Right renal cortex interstitium (tissue), 3 donors: ENCODE measurements at regions not wholly inside any gene's neighbourhood (a gene's known extent, or its start where the extent isn't known, plus 50 kb on each side); places are given as distances from the start of the nearest gene placed in this dataset.

Experiments
- DNase-seq, 3 donors: peaks; one replicate each; pipeline ENCODE4 v3.0.0-alpha.2; 2013; ENCODE audit warnings: low read depth in 3 of 3, low spot score in 2 of 3

DNA sequence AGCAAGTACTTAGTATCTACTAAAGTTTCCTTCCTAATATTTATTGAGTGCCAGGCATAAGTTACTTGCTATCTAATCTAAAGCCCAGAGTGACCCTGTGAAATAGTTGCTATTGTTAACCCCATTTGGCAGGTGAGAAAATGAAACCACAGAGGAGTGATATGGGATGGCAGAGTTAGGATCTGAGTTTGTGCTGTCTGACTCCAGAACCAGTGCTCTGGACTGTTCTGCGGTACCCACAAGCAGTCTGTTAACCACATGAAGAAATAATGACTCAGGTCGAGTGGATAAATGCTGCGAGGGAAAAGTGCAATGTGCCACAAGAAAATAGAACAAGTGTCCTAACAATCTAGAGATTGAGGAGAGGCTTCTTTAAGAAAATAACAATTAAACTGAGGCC lies 60.7 kb upstream of the GZMB start:
- no peak for DNase-seq

DNA sequence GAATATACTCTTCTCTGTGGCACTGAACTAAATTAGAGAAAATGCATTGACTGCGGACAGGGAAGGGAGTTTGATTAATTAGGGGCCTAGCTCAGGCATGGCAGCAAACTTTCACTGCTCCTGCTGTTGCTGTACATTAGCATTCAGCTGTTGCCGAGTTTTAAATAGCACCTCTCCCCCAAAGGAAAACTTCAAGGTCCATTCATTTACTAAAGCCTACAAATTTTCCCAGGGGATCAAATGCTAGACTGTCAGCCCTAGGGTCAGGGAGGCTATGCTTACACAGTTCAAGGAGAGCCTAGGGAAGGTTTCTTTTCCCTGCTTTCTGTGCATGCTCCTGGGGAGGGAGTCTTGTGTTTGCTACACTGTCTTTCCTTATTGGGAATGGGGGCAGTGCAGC lies 60.0 kb upstream of the GZMB start:
- no peak for DNase-seq

DNA sequence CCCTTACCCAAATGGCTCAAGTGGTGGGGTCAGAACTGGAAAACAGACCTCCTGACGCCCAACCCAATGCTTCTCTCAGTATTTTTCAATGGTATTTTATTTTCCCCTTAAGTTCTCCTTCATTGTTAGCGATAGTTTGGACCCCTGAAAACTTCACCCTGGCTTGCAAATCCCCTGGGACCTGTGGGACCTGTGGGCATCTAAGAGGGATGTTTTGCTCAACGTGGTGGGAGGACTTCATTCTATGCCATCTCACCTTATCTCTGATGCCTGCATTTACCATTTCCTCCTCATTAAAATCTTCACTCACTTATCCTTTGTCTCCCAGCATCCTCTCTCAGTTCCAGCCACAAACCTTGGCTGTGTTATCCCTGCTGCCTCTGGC lies 59.4 kb upstream of the GZMB start:
- no peak for DNase-seq

DNA sequence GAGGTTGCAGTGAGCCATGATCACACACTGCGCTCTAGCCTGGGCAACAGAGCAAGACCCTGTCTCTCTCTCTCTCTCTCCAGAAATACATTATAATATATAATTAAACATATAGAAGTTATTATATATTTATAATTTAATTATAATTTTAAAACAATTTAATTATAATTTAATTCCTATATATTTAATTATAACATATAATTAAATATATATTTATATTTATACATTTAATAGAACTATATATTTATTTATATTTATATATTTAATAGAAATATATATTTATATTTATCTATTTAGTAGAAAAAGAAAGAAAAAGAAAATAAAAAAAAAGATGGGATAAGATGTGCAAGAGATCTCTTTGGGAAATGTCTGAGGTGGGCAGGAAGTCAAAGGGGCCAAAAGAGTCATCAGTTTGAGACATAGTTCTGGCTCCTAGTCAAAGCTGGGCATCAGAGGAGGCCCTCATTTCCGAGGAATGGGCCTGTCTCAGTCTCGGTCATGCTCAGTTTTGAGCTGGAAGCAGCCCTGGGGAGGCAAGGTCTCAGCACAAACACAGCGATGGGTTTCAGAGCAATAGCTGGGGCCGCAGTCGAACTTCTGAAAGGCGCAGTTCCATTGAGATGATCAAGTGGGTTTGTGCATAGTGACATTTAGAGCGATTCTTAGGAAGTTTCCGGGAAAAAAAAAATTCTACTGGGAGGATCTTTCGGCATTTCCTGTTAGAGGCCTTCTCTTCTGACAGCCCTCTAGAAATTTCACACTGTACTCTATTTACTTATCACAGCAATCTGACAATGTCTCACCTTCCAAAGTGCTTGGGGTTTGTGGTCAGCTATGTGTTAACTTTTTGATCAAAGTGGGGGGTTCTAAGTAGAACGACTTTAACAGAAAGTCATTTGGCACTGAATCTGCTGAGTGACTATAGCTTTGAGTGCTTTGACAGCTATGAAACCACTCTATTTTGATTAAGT lies 58.7 kb upstream of the GZMB start:
- DNase-seq, result no peak

DNA sequence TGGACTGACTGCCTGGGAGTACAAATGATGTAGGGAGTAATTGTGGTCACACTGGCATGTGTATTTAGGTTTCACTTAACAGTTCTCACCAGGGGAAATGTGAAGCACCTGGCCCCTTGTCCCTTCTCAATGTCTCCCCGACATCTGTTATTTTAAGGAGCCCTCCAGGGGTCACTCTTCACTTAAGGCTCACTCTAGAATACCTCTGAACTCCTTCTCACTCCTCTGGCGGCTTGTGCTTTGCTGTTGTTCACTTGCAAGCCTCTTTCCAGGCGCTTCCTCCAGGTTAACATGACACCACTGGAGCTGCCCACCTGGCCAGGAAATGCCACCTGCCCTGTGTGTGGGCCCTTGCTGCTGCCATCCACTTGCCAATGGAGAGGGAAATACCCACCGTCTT lies 56.5 kb upstream of the GZMB start:
- no peak for DNase-seq

DNA sequence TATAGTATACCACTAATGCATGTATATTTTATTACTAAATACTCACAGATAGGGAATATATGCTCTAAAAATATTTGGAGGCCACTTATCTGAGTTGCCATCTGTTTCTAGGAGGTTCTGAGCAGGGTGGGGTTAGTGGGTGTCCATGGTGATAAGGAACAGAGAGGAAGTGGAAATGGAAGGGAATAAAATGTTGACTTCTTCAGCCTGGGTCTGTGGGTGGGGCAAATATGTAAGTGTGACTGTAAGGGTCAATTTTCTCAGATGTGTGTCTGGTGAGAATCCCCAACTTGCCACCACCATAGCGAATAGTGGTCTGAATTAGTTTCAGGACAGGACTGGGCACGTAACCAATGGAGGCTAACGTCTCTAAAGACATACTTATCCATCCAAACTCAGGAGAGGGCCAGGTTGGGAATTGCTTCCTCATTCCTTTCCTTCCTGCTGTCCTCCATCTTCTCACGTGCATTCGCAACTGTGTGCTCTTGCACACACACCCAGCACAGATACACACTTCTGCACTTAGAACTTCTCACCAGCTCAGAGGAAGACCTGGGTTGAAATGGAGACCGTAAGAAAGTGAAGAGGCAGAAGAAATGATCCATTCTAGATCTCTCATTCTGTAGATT lies 54.2 kb upstream of the GZMB start:
- DNase-seq, result no peak
